SHP77 (cell line): ENCODE measurements at regions not wholly inside any gene's neighbourhood (a gene's known extent, or its start where the extent isn't known, plus 50 kb on each side); places are given as distances from the start of the nearest gene placed in this dataset.
"Not testable (repeated sequence)": the region's sequence is repeated elsewhere in the genome, so short reads cannot be mapped to it uniquely, and the experiment has no call there.

Source experiments
- DNase-seq, 2 experiments: peaks; one replicate each; lab custom pipeline; 2025; lab: John Stamatoyannopoulos, UW

- DNase-seq = no peak
Measured at GRCh38 chr9:85208666-85209065, 533.1 kb downstream of the AGTPBP1 start.

GRCh38 chr9:85204176-85204575, 534.6 kb downstream of the NTRK2 start:
- no peak for DNase-seq

DNA sequence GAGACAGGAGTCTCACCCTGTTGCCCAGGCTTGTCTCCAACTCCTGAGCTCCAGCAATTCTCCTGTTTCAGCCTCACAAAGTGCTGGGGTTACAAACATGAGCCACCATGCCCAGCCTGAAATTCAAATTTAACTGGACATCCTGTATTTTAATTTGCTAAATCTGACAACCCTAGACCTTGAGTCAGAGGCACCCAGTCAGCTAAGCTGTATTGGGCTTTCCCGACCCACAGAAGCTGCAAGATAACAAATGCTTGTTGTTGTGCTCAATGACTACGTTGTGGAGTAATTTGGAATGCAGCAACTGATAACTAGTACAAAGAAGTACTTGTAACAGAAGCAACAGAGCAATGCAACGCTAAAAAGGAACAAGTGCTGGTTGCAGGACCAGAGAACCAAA, 533.1 kb downstream of the NTRK2 start:
- DNase-seq = no peak

GRCh38 chr9:85200726-85201404, 531.3 kb downstream of the NTRK2 start:
- no peak for DNase-seq

- no peak for DNase-seq
Measured at GRCh38 chr9:85199866-85200495, 530.5 kb downstream of the NTRK2 start.

- no peak for DNase-seq
Measured at GRCh38 chr9:85192750-85193149, 523.2 kb downstream of the NTRK2 start.

DNA sequence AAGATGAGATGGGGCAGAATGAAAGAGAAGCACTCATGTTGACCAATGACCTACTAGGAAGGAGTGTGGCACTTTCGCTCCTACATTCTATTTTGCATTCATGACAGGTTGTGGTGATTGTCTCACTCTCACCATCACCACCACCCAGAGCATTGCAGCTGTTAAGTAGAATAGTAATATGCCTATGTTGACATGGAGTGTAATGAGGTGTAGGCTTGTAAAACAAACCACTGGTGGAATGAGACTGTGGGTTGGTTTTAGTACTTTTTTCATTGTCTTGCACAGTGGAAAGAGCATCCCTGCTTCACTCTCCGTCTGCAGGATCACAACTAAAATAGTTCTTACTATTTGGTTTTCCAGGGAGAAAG, 516.7 kb downstream of the NTRK2 start:
- no peak for DNase-seq

GRCh38 chr9:85185486-85186217, 516.1 kb downstream of the NTRK2 start:
- DNase-seq = no peak

DNA sequence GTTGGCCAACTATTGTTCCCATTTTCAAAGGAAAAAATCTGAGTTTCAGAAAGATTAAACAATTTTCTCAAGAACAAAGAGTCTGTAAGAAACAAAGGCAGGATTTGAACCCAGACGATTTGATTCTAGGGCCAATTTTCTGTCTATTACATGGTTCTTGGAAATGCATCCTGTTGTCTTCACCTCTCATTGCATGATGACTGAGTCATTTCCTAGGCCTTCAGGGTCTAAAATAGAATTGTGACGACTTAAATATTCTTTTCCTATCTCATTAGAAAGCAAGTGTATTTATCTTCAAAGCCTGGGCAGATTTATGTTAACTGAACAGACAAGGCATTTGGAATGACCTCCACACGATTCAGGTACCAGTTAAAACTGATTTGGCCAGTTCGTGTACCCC, 512.9 kb downstream of the NTRK2 start:
- DNase-seq = no peak

DNA sequence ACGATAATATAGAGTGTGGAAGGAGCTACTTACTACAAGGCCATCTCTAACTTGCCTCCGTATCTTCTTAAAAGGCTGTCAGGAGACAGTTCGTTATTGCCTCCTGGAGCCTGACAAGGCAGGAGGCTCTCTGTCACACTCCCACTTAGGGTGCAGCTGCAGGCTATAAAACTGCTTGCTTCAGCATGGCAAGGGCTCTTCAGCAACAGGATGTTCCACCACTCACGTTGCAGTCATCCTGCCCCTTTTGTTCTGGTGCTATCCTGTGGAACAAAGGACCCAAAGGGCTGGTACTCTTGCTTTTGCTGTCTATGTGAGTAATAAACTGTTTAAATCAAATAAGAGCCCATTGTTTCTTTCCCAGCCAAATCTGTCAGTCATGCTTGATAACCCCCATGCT, 508.9 kb downstream of the NTRK2 start:
- DNase-seq = peak; percentile 64 to 74

DNA sequence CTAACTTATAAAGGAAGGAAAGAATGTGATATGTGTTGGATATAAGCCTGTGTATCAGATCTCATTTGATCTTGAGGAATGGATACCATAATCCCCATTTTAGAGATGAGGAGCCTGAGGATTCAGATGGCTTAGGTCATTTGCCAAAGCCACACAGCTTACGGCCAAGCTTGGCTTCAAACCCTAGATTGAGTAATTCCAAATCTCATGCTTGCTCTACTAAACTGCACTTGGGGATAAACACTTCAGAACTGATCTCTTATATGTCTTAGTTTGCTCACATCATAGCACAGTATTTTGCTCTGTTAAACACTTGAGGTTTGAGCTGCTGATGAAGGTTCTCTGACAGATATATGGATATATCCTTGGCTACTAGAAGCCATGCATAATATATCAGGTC, 504.4 kb downstream of the NTRK2 start:
- DNase-seq = no peak

DNA sequence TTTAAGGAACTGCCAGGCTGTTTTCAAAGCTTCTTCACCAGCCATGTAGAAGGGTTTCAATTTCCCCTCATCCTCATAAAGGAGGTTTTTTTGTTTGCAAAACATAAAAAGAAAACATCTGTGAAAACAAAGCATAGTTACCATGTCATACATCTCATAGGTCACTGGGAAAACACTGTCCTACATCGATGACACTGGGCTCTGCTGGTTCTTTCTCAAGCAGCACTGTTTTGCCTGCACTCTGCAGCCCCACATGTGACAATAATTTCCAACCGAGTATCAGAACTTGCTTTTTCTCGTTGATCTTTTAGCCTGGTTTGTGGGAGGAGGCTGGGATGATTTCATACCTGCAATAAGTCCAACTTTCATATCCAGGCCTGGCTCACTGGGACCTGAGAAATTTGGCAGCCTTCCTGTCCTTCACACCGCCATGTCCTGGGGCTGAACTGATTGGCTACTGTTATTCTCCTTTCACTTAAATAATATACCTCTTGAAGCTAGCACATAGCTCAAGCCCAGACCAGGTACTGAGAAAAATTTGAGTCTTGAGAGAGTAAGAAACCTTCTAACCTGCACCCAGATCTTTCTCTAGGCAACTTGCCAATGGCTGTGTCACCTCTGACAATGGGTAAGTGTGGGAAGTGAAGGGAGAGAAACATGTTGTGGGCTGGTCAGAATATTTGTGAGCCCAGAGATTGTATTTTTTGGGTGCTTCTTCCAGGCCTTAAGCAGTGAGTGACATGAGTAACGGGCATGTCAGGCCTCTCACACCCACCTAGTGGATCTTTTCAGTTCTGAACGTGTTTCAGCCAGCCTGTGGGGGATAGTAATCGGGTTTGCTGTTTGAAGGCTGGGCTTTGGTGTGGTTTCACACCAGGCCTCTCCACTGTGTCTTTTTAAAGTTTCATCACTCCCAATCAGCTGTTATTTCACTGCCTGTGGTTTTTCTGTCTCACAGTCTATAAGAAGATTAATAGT, 502.8 kb downstream of the NTRK2 start:
- no peak for DNase-seq

GRCh38 chr9:85171163-85171562, 501.6 kb downstream of the NTRK2 start:
- no peak for DNase-seq

- no peak for DNase-seq
Measured at GRCh38 chr9:85168412-85168811, 498.9 kb downstream of the NTRK2 start.

DNA sequence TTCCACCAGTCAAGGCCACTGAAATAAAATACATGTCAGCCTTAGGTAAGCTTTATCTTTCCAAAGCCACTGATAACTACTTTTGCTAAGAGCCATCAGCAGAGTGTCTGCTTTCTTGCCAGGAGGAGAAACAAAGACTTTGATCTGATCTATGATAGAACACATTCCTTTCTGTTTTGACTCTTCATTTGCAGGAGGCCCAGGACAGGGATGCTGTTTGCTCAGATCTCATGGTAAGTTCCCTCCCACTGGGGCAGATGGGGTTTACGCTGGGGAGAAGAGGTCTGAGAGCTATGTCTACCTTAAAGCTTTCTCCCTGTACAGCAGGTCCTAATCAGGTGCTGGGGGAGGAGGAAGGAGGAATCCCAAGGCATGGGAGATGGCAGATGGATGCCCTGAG, 497.6 kb downstream of the NTRK2 start:
- no peak for DNase-seq

GRCh38 chr9:85163825-85164224, 494.3 kb downstream of the NTRK2 start:
- no peak for DNase-seq

- DNase-seq = no peak
Measured at GRCh38 chr9:85163415-85163814, 493.9 kb downstream of the NTRK2 start.

DNA sequence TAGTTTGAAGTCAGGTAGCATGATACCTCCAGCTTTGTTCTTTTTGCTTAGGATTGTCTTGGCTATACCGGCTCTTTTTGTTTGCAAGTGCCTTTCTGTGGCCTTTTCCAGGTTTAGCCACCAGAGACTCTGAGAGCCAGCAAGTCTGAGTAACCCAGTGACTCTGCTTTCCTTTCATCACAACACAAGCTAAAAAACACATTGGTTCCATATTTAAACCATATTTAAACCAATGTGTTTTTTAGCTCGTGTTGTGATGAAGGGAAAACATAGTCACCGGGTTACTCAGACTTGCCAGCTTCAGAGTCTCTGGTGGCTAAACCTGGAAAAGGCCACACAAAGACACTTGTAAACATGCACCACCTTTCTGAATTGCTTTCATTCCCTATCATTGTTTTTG, 493.3 kb downstream of the NTRK2 start:
- no peak for DNase-seq

GRCh38 chr9:85160944-85161343, 491.4 kb downstream of the NTRK2 start:
- DNase-seq = not testable (repeated sequence)

- DNase-seq = no peak
Measured at GRCh38 chr9:85158512-85158911, 489.0 kb downstream of the NTRK2 start.

DNA sequence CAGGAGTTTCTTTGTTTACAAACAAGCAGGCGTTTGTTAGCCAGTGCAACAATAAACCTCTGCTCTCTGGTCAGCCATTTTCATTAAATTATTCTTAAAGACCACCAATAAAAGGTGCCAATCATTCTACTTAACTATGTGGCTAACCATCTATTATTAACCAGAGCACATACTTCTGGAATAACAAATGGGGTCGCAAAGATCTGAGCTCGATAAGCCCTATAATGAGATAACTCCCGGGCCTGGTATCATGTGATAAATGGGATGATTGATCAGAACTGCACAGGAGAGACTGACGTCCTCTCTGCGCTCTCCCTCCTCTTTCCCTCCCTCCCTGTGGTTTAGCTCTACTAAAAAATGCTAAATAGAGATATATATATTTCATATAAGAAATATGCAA, 488.2 kb downstream of the NTRK2 start:
- no peak for DNase-seq

DNA sequence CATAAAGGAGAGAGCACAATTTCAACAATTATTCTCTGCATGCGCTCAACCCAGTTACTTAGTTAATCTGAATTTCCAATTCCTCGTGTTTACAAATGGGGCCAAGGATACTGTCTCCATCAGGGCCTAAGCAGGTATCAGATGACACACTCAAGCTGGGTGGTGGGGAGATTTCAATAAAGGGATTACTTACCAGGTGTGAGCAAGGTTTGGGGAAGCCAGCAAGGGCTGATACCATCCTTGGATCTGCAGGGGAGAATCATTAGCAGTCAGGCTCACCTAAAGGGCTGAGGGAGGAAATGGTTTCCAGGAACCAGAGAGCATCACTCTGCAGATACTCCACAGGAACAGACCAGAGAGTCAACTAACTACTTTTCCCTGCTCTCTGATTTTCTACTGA, 487.1 kb downstream of the NTRK2 start:
- DNase-seq = no peak
